NCI-H128 (cell line): ENCODE measurements at regions not wholly inside any gene's neighbourhood (a gene's known extent, or its start where the extent isn't known, plus 50 kb on each side); places are given as distances from the start of the nearest gene placed in this dataset.

Experiments
- DNase-seq: peaks from one replicate; lab custom pipeline; 2025; ENCODE audit not compliant: unreplicated experiment; lab: John Stamatoyannopoulos, UW

DNA sequence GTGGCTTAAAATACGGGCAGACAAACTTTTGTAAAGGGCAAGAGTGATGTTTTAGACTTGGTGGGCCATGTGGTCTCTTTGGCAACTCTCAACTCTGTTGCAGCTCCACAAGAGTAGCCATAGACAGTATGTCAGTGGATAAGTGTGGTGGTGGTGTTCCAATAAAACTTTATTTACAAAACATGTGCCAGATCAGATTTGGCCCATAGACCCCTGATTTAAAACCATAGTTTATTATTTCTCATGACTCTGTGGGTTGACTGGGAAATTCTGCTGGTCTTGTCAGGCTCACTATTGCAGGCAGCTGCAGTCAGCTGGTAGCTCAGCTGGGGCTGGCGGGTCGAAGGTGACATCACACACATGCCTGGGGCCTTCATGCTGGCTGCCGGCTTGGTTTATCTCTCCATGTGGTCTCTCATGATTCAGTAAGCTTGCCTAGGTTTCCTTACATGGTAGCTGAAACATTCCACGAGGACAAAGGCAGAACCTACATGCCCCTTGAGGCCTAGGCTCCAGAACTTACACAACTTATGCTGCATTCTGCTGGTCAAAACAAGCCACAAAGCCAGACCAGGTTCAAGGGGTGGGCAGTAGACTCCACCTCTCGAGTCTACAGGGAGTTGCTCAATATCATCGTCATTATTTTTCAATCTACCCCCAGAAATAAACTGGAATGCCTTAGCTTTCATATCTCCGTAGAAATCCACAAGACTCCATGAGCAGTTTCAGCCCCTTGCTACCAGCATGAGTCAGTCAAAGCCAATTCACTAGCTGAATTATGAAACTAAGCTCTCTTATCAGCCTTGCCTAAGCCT, 245.7 kb downstream of the WDR11 start:
- no peak for DNase-seq

DNA sequence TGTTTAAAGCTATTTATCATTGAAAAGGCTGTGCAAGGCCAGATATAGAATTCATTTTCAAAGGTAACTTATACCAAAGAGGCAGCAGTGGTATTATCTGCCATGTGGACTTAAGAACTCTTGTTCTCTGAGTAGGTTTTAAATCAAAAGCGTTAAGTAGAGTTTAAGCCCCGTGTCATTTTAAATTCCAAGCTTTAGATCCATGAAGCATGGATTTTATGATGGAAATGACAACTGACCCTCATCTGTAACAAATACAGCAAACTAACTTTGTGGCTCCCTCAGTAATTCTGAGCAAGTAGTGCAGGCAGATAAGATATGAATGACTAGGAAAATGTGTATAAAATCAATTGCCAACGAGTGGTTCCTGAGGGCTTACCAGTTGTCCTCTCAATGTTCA, 247.0 kb downstream of the WDR11 start:
- DNase-seq: no peak

DNA sequence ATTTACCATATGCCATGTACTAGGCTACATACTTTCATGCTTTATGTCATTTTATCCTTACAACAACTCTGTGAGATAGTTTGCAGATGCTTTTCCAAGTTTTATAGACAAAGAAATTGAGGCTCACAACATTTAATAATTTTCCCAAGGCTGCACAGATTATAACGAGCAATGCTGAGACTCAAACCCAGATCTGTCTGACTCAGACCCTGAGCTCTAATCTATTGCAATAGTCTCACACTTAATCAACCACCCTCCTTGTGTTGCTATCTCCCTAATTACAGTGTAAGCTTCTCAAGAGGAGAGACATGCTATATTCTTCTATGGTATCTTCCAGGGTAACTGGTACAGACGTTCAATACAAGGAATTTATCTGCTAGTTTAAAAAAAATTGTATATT, 247.6 kb downstream of the WDR11 start:
- no peak for DNase-seq

DNA sequence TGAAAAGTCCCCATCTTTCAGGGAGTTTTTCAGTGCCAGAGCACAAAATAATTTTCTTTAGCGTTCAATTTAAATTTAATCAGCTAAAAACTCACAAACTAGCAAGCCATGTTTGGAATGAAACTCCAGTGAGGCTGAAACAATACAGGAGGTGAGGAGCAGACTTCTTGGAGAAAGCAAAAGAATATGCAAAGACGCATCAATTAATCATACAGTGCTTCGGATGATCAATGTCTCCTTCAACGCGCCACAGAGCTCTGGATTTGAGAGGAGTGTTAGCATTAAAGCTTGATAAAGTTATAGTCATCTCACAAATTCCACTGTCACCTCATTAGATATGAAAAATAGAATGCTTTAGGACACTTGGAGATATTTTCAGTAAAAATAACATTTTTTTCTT, 248.0 kb downstream of the WDR11 start:
- no peak for DNase-seq

DNA sequence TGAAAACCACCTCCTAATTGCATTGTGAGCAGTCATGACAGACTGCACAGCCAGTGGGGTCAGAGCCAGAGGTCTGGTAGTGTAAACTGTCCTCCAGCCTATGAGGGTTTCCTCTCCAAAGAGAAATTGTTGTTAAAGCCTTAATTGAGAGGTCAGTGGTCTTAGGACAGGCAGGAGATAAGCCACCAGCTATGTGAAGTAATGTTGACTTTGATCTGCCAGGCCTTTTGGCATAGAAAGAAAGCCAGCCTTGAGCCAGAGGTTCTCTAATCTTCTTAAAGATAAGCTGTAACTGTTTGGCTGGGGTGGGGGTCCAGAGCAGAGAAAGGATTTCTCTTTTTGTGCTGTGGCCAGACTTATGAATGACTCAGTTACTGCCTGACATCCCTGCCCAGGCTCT, 248.4 kb downstream of the WDR11 start:
- DNase-seq: no peak

DNA sequence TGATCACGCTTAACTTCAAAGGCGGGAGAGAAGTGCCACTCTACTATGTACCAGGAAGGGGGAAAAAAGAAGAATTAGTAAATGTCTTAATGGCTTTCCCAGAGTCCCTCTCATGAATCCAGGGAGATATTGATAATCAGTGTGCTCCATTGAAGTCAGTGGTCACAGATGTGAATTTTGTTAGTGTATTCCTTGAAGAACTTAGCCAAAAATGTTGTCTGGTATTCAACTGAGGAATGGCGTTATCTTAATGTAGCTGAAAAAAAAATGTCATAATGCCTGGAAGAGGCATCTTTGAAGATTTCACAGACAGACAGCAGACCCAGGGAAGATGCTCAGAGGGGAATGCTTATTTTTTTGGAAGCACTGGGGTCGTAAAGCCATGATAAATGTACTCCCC, 250.4 kb downstream of the WDR11 start:
- DNase-seq: no peak

DNA sequence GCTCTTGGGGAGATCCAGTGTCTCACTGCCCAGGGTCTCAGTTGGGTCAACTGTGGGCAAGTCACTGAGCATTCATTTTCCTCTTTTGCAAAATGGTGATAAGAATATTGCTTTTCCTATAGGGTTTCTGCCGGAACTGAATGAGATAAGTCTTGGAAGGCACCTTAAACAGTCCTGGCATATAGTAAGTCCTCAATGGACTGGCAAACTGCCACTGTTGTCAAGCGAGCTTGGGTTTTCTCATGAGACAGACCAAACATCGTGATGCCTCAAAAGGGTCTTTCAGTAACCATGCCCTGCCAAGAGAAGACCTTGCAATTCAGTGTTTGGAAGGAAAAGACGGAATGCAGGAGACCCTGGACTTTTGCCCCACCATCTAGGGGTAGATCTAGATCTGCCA, 251.5 kb downstream of the WDR11 start:
- no peak for DNase-seq

DNA sequence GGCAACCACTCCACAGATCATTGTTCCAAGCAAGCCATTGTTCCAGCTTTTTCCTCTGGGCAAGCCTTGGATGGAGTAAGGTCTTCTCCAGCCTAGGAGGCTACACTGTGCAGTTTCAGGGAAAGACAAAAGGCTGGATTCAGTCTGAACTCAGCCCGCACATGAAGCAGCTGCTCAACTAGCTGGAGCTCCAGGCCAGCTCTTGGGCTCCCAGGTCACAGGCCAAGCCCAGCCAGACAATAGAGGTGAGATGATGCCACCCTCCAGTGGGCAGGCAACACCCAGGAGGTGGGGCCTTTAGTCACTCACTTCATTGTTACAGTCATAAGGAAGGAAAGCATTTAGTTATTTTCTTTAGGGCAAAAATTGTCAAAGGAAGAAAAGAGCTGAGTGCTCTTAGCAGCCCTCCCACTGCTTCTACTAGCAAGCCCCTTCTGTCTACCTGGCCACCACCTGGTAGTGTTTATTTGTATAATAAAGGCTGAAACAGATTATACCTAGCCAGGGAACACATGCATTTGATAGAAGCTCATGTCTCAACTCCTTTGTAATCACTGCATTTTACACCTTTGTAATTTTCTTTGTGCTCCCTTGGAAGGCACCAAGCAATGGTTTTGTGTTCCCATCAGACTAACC, 253.4 kb downstream of the WDR11 start:
- DNase-seq: no peak

DNA sequence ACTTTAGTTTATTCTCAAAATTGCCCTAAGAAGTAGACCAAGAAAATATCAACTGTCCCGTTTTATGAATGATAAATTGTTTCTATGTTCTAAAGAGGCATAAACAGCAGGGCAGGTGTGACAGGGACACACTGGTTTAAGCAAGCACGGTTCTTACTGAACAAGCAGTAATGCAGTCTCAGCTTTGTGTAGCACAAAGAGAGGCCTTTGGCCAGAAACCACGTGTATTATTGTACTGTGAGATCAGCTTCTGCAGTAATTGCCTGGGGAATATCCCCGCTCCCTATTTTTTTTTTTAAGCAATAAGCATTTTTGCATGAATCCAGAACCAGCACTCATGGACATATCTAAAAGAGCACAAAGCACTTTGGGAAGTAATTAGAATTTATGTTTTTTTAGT, 255.4 kb downstream of the WDR11 start:
- no peak for DNase-seq

DNA sequence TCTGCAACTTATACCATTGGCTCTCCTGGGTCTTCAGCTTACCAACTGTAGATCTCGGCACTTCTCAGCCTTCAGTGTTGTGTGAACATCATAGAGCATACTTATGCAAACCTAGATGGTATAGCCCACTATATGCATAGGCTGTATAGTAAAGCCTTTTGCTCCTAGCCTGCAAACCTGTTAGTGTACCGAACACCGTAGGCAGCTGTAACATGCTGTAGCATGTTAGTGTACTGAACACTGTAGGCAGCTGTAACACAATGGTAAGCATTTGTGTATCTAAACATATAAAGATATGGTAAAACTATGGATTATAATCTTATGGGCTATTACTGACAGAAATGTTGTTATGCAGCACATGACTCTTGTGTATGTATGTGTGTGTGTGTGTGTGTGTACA, 256.9 kb downstream of the WDR11 start:
- no peak for DNase-seq

DNA sequence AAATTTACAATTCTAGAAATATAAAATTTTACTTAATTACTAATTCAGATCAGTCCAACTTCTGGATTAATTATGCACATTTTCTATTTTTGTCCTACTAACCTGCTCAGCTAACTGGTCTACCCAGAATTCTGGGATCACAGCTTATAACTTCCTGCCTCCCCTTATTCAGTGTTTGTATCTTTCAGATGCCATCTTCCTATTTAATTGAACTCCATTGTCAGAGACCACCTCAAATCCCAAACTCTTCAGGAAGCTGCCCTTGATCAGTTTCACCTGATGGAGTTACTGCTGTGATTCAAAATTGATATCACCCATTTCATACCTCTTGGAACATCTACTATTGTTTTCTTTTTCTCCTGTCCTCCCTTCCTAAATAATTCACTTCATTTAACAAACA, 259.2 kb downstream of the WDR11 start:
- no peak for DNase-seq

DNA sequence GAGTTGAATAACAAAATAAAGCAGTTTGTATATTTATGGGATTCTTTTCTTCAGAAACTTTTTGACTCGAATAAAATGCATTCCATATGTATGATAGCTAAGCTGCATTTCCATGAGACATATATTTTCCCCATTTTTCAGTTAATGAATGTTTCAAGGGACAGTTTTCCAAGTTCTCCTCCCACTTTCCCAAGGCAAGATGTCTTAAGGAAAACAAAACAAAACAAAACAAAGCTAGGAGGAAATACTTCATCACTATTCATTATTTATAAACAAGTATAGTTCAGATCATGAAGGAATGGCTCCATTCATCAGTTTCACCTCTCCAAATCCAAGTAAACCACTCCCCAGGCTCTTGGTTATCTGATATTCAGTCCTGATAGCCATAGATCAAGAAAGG, 261.0 kb downstream of the WDR11 start:
- DNase-seq: no peak

DNA sequence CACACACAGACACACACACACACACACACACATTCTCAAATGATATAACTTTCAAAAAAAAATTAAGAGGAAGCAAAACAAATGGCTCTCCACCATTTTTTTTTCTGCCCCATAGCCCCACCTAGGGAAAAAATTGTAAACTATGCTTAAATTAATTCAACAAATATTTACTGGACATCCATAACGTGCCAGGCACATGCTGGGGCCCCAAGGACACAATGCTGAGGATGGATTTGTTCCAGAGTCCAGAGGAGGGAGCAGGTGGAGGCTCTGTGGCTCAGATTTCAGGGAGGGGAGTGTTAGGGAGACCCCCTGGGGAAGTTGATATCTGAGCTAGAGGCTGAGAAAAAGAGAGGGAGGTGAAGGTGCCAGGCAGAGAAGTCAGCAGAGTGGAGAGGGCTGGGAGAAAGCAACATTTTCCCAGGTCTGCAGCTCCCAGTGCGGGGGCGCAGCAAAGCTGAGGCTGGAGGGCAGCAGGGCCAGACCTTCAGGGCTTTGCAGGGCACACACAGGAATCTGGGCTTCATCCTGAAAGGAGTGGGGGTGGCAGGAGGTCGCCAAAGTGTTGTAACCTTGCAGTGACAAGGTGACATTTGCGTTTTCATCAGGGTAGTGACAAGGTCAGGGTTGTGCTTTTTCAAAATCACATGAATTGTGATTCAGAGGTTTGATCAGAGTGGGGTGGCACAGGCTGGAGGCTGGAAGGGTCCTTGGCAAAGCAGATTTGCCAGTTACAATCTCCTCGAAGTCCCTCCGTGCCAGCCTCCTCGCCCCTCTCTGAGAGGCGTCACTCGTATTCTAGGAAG, 261.6 kb downstream of the WDR11 start:
- DNase-seq: no peak

DNA sequence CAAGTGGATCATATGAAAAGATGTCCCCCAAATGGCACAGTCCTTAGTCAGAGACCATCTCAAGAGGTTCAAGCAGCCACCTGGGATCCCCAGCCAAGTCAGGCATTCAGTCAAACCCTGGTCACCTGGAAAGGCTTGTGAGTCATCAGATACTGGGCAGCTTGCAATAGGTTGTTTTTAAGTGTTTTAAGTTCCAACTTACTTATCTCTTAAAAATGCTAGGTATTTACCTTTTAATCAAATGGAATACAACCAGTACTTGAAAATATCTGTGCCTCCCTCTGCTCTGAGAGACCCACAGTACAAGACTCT, 262.2 kb downstream of the WDR11 start:
- DNase-seq: no peak

DNA sequence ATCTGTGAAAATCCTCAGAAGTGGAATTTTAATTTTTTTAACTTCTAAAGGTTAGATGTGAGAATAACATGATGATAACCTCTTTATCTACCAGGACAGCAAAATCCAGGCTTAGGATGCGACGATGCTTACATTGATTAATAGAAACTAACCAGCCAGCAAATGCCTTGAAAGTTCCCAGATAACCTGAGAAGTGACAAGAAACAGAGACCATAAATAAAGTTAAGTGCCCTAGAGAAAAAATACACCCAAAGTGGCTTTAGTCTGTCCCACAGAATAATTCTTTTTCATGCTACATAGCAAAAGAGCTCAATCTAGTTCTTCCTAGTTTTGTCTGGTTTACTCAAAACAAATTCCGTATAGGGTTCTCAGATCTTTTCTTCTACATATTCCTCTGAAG, 262.7 kb downstream of the WDR11 start:
- DNase-seq: no peak

DNA sequence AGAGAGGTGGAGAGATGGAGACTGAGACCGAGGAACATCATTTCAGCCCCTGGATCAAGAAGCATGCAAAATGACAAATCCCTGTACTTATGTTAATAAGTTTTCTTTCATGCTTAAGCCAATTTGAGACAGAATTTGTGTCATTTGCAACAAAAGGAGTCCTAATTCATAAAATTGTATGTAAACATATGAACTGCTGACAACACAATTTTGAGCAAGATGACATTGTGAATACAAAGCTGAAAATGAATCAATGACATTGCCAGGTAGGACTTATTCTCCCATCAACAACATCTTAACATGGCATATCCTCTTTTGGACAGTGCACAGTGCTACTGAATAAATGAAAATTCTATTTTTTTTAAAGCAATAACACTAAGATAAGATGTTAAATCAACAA, 264.0 kb downstream of the WDR11 start:
- no peak for DNase-seq

DNA sequence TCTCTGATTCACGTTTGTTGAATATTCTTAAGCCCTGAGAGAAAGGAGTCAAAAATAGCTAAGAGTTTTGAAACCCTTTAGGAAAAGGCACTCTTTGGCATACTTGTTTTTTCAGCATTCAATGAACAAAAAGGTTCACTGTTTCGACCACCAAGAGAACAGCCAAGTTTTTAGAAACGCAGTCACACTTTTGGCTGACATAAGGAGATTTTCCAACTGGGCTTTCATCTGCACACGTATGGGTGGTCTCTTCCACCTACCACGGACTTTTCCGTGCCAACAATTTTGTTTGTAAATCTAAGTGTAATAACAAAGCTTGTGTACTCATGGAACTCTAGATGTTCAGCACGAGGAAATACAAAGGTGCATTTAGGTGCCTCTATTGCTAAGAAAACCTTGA, 270.3 kb downstream of the WDR11 start:
- no peak for DNase-seq

DNA sequence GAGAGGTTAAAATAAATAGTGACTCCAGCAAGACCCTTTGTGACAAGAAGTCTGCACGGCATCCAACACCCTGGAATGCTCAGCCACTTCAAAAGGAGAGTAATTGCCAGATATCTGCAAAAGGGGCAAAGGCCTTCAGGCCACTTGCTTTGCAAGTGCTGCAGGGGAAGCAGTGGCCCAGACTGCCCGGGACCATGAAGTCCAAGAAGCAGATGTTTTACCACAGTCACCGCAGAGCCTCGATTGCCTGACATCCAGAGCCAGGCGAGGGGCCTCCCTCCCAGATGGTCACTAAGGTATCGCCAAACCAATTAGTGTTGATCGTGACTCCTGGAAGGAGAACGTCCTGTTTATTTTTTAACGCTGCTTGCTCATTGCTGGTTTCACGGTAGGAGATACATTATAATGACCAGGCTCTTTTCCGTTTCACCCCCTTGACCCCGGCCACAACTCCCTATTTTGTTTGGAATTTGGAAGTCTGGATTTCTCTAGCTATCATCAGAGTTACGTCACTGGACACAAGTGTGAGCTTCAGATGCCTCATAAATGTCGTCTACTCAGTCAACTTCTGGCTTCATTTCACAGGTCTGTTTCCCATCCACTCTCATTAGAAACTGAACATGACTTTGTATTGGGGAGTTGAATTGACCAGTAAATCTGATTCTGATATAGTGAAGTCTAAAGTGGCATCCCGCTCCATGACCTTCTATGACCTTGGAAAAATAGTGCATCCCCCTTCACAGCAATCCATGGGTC, 276.2 kb downstream of the WDR11 start:
- no peak for DNase-seq

DNA sequence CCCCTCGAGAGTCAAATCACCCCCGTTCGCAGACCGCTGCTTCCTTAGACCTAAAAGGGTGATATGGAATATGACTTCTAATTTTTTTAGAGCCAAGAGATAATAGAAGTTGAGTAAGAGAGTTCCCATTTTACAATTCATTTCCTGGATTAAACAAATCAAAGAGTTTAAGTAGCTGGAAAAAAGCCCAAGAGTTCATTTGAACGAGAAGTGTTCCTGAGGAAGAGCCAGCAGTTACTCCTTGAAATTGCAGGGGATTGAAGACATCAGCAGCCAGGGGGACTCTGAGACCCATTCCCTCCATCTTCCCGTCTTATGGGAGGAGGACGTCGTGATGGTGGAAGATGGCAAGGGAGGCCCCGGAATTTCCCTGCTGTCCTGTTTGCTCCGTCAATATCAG, 277.0 kb downstream of the WDR11 start:
- no peak for DNase-seq

DNA sequence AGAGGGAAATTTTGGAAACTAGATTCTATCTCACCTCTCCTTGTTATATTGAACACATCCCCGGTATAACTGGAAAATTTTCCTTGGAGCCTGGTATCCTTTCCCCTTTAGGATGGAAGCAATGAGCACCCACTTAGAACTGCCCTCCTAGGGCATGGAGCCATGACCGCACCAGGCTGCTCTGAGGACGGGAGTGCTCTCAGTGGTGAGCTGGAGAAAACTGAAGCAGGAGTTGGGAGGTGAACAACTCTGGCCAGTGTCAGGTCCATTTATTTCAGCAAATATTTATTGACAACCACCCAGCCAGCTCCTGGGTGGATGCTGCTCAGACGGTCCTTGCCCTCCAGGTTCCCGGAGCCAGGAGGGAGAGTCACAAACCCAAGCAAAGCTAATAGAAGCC, 278.1 kb downstream of the WDR11 start:
- DNase-seq: no peak

DNA sequence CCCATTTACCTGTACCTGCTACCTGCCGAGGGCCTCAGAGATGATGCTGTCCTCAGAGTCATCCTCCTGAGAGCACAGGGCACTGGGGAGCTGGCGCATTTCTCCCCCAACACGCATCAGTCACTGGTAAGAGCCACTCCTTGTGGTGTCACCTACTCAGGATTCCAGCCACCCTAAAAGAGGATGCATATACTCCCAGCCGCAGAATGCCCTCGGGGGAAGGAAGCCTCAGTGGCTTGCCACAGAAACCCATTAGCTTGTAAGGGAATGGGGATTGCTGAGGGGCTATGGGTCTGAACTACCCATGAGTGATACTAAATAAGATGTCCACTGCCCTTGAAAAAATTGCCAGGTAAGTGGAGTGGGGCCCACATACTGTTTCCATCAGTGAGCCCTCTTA, 279.2 kb downstream of the WDR11 start:
- DNase-seq: no peak

DNA sequence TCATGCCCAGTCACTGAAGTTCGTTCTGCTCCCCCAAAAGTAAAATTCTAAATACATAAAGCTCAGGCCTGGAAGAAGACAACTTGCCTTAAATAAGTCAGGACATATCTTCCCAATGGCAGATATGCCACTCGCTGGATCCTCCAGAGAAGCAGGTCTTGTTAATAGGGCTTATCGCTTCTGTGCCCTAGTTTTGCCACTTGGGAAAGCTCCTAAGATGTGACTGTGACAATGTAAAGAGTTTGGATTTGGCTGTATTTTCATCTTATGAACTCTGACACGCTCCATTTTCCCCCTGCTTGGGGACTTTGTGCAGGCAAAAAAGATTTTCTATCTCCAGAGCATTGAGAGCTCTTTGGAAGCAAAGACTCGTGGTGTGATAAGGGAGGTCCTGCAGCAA, 279.9 kb downstream of the WDR11 start:
- DNase-seq: no peak
